GM18505 (cell line): ENCODE measurements at regions not wholly inside any gene's neighbourhood (a gene's known extent, or its start where the extent isn't known, plus 50 kb on each side); places are given as distances from the start of the nearest gene placed in this dataset.
"Not testable (repeated sequence)": the region's sequence is repeated elsewhere in the genome, so short reads cannot be mapped to it uniquely, and the experiment has no call there.

Source experiments
- ATAC-seq: cut with Tn5 transposase; IDR thresholded peaks from one replicate; pipeline ENCODE4 v1.9.1; 2021; ENCODE audit not compliant: unreplicated experiment
- POLR2A ChIP-seq: IDR thresholded peaks from 4 replicates; pipeline ENCODE4 v1.6.1; 2011; ENCODE audit warnings: borderline replicate concordance; ENCODE audit not compliant: insufficient read depth, insufficient read length; ENCODE audit errors: extremely low read depth

GRCh38 chr5:1960595-1961303 lies 78.0 kb upstream of the IRX4 start:
- ATAC-seq, result no peak
- no peak for TF ChIP-seq POLR2A

GRCh38 chr5:1959725-1960581 lies 77.2 kb upstream of the IRX4 start:
- no peak for TF ChIP-seq POLR2A
- no peak for ATAC-seq

GRCh38 chr5:1959231-1959630 lies 76.5 kb upstream of the IRX4 start:
- TF ChIP-seq POLR2A, result no peak
- ATAC-seq, result no peak

- TF ChIP-seq POLR2A, result no peak
- ATAC-seq, result no peak
Measured at GRCh38 chr5:1958211-1959010, 75.7 kb upstream of the IRX4 start.

GRCh38 chr5:1955586-1955985 lies 72.9 kb upstream of the IRX4 start:
- ATAC-seq, result no peak
- no peak for TF ChIP-seq POLR2A

GRCh38 chr5:1953710-1954109 lies 71.0 kb upstream of the IRX4 start:
- not testable (repeated sequence) for ATAC-seq

GRCh38 chr5:1952444-1953099 lies 69.8 kb upstream of the IRX4 start:
- ATAC-seq, result no peak
- TF ChIP-seq POLR2A, result no peak

GRCh38 chr5:1952021-1952420 lies 69.3 kb upstream of the IRX4 start:
- no peak for ATAC-seq

GRCh38 chr5:1951165-1951816 lies 68.6 kb upstream of the IRX4 start:
- no peak for TF ChIP-seq POLR2A
- no peak for ATAC-seq

More at GRCh38 chr5:1952021-1952420, 69.3 kb upstream of the IRX4 start:
- TF ChIP-seq POLR2A, result no peak

GRCh38 chr5:1950708-1951103 lies 68.0 kb upstream of the IRX4 start:
- ATAC-seq, result no peak
- TF ChIP-seq POLR2A, result no peak

- ATAC-seq, result no peak
- TF ChIP-seq POLR2A, result no peak
Measured at GRCh38 chr5:1950096-1950707, 67.5 kb upstream of the IRX4 start.

- ATAC-seq, result no peak
- TF ChIP-seq POLR2A, result no peak
Measured at GRCh38 chr5:1949253-1949652, 66.5 kb upstream of the IRX4 start.
